ENCODE measurements at regions not wholly inside any gene's neighbourhood (a gene's known extent, or its start where the extent isn't known, plus 50 kb on each side); places are given as distances from the start of the nearest gene placed in this dataset.
A peak's percentile ranks its signal among the peaks of the same experiment; 100 is the strongest.

DNA sequence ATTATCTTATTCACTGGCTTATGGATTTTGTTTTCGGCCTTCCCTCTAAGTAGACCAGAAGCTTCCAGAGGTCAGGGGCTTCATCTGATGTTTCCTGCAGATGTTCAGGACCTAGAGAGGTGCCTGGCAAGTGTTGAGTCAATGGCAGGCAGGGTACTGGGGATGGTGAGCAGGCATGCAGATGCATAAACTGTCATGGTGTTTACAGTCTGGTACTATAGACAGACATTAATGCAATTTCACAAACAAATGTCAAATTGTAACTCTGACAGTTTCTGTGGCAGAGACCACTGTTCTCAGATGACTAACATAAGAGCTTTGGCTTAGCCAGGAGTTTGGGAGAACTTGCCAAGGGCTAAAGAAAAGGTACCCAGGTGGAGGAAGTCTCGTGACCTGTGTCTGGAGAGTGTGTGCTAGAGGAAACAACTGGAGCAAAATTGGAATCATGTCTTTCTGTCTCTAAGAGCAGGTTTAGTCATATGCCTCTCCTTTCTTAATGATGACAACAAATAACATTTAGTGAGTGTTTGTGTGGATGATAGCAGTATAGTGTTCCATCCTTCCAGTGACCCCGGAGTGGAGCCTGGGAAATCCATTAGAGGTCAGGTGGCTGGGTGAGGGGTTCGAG lies 53.7 kb upstream of the TRAK1 start:
- DNase-seq (ENCODE audit: low read depth, low spot score), result no peak

DNA sequence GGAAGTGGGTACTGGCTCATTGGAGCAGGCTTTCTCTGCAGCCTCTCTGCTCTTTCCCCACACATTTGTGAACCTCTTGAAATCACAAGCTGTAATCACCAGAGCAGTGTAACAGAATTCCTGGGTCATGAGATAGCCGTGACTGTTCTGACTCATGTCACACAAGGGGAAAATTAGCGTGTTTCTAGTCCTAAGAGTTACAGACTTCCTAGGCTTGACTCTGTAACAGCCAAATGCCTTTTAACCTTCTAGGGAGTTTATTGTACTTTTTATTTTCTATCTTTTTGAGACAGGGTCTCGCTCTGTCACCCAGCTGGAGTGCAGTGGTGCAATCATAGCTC lies 54.7 kb upstream of the TRAK1 start:
- DNase-seq (ENCODE audit: low read depth, low spot score), result no peak

DNA sequence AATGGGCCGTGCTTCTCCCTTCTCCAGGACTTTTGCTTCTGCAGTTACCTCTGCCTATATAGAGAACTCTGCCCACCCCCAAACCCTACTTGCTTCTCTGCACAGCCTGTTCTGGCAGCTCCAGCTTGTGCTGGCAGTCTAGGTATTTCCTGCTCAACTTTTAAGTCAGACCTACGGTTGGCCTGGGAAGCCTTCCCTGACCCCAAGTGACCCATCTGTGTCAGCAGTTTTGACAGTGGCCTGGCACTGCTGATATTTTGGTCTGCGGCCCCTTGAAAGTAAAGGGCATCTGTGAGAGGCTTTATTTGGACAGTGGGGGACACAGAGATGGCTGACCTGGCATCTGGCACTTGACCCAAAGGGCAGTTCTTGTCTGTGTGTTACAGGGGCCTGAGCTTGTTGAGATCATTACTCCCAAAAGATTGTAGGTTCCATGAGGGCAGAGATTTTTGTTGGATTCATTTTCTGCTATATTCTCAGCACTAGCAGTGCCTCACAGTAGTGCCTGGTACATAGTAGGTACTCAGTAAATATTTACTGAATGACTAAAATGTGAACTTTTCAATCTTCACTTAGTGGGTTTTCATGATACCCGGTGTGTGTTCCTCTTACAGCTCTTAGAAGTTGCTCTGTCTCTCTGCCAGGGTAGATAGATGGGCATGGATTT lies 55.2 kb upstream of the TRAK1 start:
- no peak for DNase-seq (ENCODE audit: low read depth, low spot score)

DNA sequence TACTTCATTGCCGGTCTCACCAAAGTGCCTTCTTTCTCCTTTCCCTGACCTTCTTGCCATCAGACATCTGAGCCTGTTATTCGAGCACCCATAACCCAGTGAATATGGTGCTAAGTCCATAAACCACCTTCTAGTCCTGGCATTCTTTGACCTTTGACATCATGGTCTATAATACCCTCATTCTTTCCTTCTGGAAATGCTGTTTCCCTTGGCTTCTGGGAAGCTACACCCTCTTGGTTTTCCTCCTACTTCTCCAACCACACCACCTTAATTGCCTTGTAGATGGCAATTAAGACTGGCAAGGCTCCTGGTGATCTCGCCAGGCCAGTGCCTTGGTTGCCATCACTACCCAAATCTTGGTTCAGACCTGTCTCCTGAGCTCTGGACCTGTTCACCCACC lies 56.1 kb upstream of the TRAK1 start:
- no peak for DNase-seq (ENCODE audit: low read depth, low spot score)

DNA sequence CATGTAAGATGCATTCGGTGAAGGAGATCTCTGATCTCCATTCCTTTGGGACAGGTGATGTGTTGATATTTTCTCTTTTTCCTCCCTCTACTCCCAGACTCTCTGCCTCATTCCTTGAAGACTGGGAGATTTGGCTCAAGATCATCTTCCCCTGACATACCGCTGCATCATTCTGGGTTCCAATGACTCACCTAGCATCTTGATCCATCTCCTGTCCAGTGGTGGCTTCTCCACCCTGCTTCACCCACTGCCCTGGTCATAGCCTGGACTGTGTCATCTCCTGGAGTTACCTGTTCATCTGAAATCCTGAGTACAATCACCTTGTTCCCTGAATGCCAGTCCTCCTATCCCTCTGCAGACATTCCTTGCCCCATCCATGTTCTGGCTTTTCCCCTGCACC lies 57.4 kb upstream of the TRAK1 start:
- DNase-seq (ENCODE audit: low read depth, low spot score), result no peak

DNA sequence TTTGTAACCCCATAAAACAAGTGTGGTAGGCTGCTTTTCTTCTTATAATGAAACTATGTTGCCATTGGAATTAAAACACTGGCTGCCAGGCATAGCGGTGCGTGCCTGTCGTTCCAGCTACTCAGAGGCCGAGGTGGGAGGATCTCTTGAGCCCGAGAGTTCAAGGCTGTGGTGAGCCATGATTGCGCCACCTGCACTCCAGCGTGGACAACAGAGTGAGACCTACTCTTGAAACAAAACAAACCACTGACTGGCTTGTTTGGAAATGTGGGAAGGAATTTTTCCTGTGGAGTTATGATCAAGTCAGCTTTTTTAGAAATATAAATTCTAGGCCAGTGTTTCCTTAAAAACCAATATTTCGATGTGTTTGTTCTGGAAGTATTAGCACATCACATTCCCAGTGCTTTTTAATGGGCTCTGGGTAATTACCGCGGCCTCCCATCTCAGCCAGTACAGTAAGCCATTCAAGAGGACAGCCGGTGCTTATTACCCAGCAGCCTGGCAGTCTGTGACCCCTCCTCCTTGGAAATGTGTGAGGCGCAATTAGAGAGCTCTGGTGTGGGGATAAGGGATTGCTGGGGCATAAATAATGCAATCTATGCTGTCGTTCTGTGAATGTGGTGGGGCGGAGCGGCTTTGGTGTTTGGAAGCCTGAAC lies 58.3 kb upstream of the TRAK1 start:
- DNase-seq (ENCODE audit: low read depth, low spot score), result peak; percentile 75

DNA sequence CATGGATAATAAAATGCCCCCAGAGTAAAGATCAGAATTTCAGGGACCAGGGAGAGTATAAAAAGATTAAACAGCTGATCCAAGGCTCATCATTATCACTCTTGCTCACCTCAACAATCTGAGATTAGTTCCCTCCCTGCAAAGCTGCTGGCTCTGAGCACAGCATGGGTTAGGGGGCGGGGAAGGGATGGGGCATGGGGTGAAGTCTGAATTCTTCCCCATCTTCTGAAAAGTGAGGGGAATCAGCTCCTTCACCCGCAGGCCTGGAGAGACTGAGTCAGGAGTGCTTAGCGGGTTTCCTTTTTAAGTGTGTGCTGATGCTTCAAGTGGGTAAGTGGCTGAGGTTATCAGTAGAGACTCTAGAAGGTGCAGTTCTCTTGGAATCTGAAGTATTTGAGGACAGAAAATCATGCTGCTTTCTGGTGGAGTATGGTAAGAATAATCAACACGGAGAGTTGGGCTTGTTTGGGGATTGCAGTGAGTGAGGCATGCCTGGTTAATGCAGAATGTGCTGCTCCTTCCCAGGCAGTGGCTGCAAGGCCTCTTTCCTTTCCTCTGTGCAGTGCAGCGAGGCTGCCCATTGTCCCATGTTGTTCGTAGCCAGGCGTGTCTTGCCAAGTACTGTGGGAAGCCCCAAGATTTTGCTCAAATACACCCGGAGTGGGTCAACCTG lies 59.2 kb upstream of the TRAK1 start:
- no peak for DNase-seq (ENCODE audit: low read depth, low spot score)

DNA sequence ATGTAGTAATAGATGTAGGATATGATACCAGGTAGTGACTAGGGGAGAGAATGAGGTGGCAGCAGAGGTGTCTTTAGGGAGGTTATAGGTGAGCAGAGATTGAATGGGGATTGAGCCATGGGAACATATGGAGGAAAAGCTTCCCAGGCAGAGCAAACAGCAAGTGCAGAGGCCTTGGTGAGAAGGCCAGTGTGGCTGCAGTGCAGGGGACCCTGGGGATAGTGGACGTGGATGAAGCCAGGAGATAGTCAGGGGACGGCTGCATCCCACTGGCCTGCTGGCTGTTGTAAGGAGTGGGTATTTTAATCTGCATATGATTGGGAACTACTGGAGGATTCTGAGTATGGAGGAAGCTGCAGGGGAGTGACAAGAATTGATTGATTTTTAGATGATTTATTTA lies 62.7 kb upstream of the TRAK1 start:
- DNase-seq (ENCODE audit: low read depth, low spot score), result no peak

DNA sequence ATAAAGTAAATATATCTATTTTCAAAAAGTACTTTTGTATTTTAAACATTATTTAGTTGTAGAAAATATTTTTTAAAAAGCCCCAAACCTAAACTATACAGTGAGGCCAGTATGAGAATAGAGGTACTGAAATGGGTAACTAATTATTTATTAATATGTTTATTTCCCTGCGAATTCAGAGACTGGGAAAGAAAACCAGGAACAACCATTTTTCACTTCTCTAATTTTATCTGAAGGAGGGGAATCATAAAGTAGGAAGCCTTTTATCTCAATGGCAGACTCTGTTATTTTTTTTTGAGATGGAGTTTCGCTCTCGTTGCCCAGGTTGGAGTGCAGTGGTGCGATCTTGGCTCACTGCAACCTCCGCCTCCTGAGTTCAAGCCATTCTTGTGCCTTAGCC lies 63.6 kb upstream of the TRAK1 start:
- DNase-seq (ENCODE audit: low read depth, low spot score), result no peak

DNA sequence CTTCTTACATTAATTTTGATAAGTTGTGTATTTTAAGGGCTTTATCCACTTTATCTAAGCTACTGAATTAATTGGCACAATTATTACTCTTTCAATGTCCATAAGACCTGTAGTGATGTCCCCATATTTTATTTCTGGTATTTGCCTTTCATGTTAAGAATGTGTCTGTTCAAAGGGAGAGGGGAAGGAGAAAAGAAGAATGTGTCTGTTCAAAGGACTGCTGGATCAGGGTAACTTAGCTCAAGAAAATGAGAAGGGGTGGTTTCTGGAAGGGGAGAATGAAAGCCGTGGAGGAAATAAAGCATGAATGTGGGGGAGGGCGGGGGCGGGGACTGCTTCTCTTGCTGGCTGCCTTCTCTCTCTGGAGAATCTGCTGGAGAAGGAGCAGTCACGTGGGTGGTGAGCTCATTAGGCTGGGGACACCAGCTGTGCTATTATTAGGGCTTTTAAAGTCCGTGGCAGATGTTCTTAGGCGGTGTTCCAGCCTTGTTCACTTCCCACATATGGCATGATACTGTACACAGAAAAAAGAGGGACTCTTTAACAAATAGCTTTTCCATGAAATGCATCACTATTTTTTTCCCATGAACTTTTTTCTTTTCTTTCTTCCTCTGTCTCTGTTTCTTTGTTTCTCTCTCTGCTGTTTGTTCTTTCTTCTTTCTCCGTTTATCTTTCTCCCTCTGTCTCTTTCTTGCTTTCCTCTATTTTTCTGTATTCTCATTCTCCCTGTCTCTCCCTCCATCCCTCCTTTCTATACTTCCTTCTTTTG lies 63.7 kb upstream of the ULK4 start:
- DNase-seq (ENCODE audit: low read depth, low spot score), result peak; percentile 89

DNA sequence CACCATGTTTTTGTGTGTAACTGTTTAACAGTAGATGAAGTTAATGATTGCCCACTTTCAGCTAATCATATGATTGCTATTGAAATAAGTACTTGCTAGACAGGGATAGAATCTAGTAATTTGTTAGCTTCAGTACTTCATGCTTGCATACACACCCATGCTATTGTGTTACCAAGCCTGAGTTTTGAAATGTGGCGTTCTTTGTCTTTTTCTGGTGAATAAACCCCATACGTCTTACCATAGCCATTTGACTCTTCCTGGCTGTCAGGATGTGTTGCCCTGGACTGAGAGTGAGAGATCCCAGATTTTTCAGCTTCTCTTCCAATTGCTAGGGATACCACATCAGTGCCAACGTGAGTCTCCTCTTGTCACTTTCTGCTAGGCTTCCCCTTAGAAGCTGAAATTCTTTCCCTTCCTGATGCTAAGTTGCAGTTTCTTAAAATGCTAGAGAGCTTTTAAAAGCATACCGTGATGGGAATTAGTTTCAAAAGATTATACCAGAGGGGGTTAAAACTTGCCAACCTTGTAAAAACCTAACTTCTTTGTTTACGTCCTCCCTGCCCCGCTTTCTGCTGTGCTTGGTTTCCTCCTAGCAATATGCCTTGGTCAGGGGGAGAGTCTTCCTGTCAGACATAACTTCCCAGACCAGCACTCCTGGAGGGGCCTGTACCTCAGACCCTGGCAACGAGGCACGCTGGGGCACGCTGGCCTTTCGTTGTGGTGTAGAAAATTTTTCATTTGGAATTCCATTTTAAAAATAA lies 62.9 kb upstream of the ULK4 start:
- DNase-seq (ENCODE audit: low read depth, low spot score), result no peak

DNA sequence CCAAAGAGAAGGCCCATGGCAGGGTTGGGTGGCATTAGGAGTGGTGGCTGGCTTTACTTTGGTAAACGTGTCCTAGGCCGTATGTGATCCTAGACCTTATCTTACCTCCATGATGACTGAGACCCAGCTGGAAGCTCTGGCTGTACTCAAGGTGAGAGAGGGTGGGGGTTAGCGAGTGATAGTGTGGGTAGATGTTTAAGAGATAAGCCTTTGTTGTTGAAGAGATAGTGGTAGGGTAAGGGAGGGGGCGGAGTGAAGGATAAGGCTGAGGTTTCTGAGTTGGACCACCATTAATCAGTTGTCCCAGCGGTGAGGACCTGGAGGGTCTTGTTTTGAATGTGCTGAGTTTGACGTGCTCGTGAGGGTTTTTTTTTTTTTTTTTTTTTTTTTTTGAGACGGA lies 61.5 kb upstream of the ULK4 start:
- DNase-seq (ENCODE audit: low read depth, low spot score), result no peak

DNA sequence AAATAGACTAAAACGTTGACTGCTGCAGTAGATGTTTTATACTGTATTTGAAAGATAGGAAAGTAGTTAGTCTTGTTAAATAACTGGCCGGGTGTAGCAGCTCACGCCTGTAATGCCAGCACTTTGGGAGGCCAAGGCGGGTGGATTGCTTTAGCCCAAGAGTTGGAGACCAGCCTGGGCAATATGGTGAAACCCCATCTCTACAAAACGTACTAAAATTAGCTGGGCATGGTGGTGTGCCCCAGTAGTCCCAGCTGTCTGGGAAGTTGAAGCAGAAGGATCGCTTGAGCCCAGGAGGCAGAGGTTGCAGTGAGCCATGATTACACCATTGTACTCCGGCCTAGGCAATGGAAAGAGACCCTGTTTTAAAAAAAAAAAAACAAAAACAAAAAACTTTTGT lies 60.5 kb upstream of the ULK4 start:
- DNase-seq (ENCODE audit: low read depth, low spot score), result no peak

DNA sequence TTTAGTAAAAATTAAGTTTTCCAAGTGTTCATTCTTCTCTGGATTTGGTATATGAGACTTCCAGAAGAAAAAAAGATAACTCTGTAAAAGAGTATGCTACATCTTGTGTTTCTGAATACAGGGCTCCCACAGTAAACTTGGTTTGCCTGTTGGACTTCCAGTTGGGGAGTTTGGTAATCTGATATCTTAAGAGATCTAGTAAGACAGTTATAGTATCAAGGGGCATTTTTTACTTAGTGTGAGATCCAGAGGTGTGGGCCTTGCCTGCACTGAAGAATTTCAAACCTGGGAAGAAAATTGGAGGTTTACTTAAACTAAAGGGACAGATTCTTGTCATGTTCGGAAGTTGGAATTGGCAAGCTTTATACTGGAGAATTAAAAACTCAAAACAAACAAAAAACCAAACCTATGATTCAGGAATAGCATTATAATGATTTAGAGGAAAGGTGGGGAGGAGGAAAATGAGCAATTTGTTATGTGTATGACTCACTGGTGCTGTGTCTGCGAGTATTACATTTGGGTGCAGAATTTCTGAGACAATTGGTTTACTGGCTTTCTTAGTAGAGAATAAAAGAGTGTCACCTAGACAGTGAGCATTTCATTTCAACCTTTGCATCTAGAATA lies 58.9 kb upstream of the ULK4 start:
- no peak for DNase-seq (ENCODE audit: low read depth, low spot score)

DNA sequence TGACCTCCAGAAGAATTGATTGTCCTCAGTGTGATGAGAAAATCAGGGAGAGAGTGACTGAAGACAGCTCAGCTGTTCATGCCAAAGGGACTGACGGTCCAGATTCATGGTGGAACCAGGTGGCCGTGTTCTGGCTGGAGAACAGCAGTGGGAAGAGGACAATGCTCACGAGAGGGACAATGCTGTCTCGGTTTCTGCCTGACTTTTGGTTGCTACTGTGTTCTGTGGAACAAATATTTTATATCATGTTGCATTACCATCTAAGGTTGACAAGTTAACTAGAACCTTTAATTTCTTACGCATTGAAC lies 58.0 kb upstream of the ULK4 start:
- no peak for DNase-seq (ENCODE audit: low read depth, low spot score)

DNA sequence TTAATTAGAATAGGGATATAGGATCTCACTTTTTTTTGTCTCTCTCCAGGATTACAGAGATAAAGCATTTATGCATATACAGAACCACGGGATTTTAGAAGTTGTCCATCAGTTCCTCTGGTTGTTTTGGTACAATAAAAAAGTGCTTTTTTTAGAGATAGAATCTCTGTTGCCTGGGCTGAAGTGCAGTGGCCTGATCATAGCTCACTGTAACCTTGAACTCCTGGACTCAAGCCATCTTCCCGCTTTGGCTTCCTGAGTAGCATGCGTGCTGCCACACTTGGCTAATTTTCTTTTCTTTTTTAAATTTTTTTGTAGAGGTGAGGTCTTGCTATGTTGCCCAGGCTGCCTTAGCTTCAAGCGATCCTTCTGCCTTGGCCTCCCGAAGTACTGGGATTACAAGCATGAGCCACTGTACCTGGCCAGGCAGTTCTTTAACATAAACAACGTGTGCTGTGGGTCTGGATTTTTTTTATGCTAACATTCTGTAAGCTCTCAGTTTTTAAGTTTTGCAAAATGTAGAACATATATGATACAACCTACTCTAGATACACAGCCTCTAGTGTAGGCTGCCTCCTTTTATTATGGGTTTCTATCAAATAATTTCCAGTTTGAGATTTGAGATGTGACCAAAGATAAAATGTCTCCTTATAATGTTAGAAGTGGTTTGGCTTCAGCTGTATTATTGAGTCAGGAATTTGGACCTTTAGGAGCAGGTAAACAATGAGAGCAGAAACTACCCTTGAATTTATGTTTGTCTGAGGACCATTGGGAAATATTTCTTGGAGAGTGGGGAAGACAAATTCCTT lies 57.4 kb upstream of the ULK4 start:
- DNase-seq (ENCODE audit: low read depth, low spot score), result no peak

DNA sequence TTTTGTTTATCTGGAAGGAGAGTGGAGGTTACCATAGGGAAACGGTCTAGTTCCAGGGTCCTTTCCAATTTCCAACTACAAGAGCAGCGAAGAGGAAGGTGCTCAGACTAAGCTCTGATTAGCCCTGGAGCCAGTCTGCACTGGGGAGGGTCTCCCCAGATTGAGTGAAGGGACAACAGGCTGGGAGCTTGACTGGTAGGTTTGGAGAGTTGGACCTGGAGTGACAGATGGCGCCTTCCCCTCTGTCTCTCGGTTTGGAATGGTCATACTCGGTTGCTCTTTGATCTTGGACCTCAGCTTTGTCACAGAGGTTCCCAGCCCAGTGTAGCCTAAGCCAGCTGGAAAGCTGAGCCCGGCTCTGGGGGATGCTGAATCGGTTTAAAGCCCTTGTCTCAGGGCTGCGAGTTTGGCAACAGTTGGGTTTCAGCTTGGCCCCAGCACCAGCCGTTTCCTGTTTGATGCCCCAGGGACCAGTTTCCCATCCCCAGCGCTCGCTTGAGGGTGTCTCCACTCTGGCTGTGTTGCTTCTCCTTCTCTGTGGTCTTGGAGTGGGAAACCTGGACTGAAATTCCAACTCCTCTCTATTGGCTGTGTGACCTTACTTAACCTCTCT lies 53.1 kb upstream of the ULK4 start:
- DNase-seq (ENCODE audit: low read depth, low spot score), result no peak

DNA sequence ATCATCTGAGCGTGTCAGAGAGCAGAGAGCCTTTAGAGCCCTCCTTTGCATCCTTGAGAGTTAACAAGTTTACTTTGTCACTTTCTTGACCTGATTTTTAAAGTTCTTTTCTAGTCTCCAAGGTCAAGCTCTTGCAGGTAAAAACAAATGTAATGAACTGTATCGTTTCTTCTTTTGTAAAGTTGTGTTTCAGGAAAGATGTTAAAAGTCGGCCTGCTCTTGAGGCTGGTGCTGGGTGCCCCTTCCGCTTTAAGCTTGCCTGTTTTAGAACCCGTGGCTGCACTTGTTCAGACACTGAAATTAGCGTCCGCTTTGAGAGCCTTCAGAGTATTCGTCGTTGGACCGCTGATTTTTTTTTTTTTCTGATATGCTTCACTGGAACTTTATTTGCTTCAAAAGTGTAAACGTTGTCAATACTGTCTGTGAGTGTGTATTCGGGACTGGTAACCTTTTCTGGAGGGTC lies 52.6 kb upstream of the ULK4 start:
- no peak for DNase-seq (ENCODE audit: low read depth, low spot score)

DNA sequence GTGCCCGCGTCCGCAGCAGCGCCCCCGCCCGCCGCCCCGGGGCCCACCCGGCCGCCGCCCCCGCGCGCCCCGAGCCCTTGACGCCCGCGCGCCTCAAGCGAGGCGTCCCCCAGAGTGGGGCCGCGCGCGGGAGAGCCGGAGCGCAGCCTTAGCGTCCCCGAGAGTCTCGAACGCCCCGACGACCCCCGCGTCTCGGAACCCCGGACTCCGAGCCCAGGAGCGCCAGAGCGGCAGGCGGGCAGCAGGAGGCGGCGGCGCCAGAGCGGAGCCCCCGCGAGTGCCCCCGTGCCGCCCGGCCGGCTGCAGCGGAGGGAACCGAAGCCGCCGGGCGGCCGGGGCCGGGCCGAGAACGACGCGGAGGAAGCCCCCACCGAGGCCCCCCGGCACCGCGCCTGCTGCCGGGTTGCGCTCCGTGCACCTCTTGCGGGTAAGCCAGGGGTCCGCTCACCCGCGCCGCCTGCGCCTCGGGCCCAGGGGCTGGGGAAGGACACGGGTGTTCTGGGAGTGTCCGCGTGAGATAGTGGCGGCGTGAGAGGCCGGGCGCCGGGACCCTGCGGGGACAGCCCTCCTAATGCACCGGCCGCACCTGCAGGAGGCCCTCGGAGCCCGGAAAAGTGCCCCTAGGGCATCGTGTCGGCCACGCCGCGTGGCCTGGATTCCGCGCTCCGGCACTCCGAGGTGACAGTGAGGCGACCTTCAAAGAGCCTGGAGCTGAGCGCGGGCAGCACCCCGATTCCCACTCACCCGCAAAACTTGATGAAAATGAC lies 52.0 kb upstream of the ULK4 start:
- no peak for DNase-seq (ENCODE audit: low read depth, low spot score)
